ENCODE measurements at regions not wholly inside any gene's neighbourhood (a gene's known extent, or its start where the extent isn't known, plus 50 kb on each side); places are given as distances from the start of the nearest gene placed in this dataset.
A peak's percentile ranks its signal among the peaks of the same experiment; 100 is the strongest.

- Histone ChIP-seq H3K4me1 (ENCODE audit: control insufficient read depth in 2 of 2, insufficient read depth in 2 of 2, low read length in 2 of 2) (peaks cover 5 to 11% of the 10 kb centered on the region in 2 donors), H3K27me3 (ENCODE audit: control insufficient read depth in 2 of 2, insufficient read depth in 1 of 2, low read length in 1 of 2) (no peaks in the 10 kb centered on the region), H3K9me3 (ENCODE audit: control insufficient read depth in 2 of 2, insufficient read depth in 1 of 2, low read length in 1 of 2) (no peaks in the 10 kb centered on the region), H3K4me3 (ENCODE audit: low read length in 2 of 2) (no peak overlapping the region), H3K36me3 (ENCODE audit: control insufficient read depth in 2 of 2, insufficient read depth in 2 of 2, low read length in 1 of 2) (no peaks in the 10 kb centered on the region), H3K27ac (ENCODE audit: low read depth in 1 of 2, low read length in 1 of 2) (peak overlapping the region in 1 of 2 donors; percentile 34)
- no peak for DNase-seq (ENCODE audit: low read depth in 6 of 9, low spot score in 9 of 9)
- 96% methylated on average over 7 of the region's 7 CpGs for WGBS
Observed at GRCh38 chr6:137950581-137950980, 83.5 kb downstream of the TNFAIP3 start.

DNA sequence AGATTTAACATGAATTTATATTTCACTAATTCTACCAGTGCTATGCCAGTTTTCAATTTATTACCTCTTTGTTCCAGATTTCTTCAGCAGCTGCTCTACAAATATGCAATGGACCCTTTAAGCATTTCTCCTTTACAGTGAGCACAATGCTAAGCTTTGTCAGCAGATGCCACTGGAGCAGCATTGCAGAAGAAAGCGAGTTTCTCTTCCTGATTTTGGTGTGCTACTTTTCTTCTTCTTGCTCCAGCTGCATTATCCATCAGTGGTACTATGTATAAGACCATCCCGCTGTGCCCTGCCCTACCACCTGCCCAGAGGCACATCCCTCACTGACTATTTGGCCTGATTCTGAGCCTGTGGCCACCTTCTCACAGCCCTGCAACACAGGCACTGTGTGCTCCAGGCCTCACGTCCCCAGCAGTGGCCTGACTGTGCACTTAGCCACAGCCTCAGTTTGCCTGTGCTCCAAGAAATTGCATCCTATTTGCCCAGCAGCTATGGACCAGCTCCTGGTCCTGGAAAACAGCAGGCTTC, 84.1 kb downstream of the TNFAIP3 start:
- no peaks in the 10 kb centered on the region for H3K9me3 ChIP-seq (ENCODE audit: control insufficient read depth in 2 of 2, insufficient read depth in 1 of 2, low read length in 1 of 2)
- WGBS, result 95% methylated on average over 3 of the region's 3 CpGs
- DNase-seq (ENCODE audit: low read depth in 6 of 9, low spot score in 9 of 9), result no peak

GRCh38 chr6:137952247-137952646, 85.2 kb downstream of the TNFAIP3 start:
- no peaks in the 10 kb centered on the region for H3K27me3 ChIP-seq (ENCODE audit: control insufficient read depth in 2 of 2, insufficient read depth in 1 of 2, low read length in 1 of 2)
- peaks cover 5% of the 10 kb centered on the region in 2 donors for H3K4me1 ChIP-seq (ENCODE audit: control insufficient read depth in 2 of 2, insufficient read depth in 2 of 2, low read length in 2 of 2)
- no peak overlapping the region for H3K4me3 ChIP-seq (ENCODE audit: low read length in 2 of 2)
- no peak for DNase-seq (ENCODE audit: low read depth in 6 of 9, low spot score in 9 of 9)
- H3K9me3 ChIP-seq (ENCODE audit: control insufficient read depth in 2 of 2, insufficient read depth in 1 of 2, low read length in 1 of 2), result no peaks in the 10 kb centered on the region
- 92% methylated on average over 2 of the region's 2 CpGs for WGBS
- H3K27ac ChIP-seq (ENCODE audit: low read depth in 1 of 2, low read length in 1 of 2), result no peak overlapping the region
- H3K36me3 ChIP-seq (ENCODE audit: control insufficient read depth in 2 of 2, insufficient read depth in 2 of 2, low read length in 1 of 2), result no peaks in the 10 kb centered on the region

More for the DNA sequence above, 84.1 kb downstream of the TNFAIP3 start:
- Histone ChIP-seq H3K27ac (ENCODE audit: low read depth in 1 of 2, low read length in 1 of 2) (no peak overlapping the region), H3K4me3 (ENCODE audit: low read length in 2 of 2) (no peak overlapping the region), H3K4me1 (ENCODE audit: control insufficient read depth in 2 of 2, insufficient read depth in 2 of 2, low read length in 2 of 2) (peaks cover 5 to 7% of the 10 kb centered on the region in 2 donors), H3K27me3 (ENCODE audit: control insufficient read depth in 2 of 2, insufficient read depth in 1 of 2, low read length in 1 of 2) (no peaks in the 10 kb centered on the region), H3K36me3 (ENCODE audit: control insufficient read depth in 2 of 2, insufficient read depth in 2 of 2, low read length in 1 of 2) (no peaks in the 10 kb centered on the region)

DNA sequence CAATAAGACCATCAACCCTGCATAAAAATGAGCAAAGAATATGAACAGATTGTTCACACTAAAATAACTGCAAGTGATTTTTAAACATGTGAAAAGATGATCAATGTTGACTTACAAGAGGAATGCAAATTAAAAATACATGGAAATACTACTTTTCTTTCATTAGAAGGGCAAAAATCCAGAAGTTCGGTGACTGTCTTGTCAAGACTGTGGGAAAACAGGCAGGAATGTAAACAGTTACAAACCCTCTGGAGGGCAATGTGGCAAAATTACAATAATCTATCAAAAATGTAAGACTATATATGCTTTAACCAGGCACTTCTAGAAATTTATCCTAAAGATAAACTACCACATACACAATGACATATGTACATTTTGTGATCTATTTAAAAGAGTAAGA, 86.7 kb downstream of the TNFAIP3 start:
- no peak overlapping the region for H3K27ac ChIP-seq (ENCODE audit: low read depth in 1 of 2, low read length in 1 of 2)
- no peaks in the 10 kb centered on the region for H3K36me3 ChIP-seq (ENCODE audit: control insufficient read depth in 2 of 2, insufficient read depth in 2 of 2, low read length in 1 of 2)
- DNase-seq (ENCODE audit: low read depth in 6 of 9, low spot score in 9 of 9), result no peak
- no peaks in the 10 kb centered on the region for H3K27me3 ChIP-seq (ENCODE audit: control insufficient read depth in 2 of 2, insufficient read depth in 1 of 2, low read length in 1 of 2)
- whole genome bisulfite sequencing, result 99% methylated on average over 1 of the region's 1 CpG
- peaks cover 5% of the 10 kb centered on the region in 2 donors for H3K4me1 ChIP-seq (ENCODE audit: control insufficient read depth in 2 of 2, insufficient read depth in 2 of 2, low read length in 2 of 2)
- no peaks in the 10 kb centered on the region for H3K9me3 ChIP-seq (ENCODE audit: control insufficient read depth in 2 of 2, insufficient read depth in 1 of 2, low read length in 1 of 2)
- H3K4me3 ChIP-seq (ENCODE audit: low read length in 2 of 2), result no peak overlapping the region

- Histone ChIP-seq H3K27me3 (ENCODE audit: control insufficient read depth in 2 of 2, insufficient read depth in 1 of 2, low read length in 1 of 2) (no peaks in the 10 kb centered on the region), H3K4me3 (ENCODE audit: low read length in 2 of 2) (no peak overlapping the region), H3K36me3 (ENCODE audit: control insufficient read depth in 2 of 2, insufficient read depth in 2 of 2, low read length in 1 of 2) (no peaks in the 10 kb centered on the region), H3K4me1 (ENCODE audit: control insufficient read depth in 2 of 2, insufficient read depth in 2 of 2, low read length in 2 of 2) (peaks cover 5% of the 10 kb centered on the region in 2 donors), H3K9me3 (ENCODE audit: control insufficient read depth in 2 of 2, insufficient read depth in 1 of 2, low read length in 1 of 2) (no peaks in the 10 kb centered on the region), H3K27ac (ENCODE audit: low read depth in 1 of 2, low read length in 1 of 2) (no peak overlapping the region)
- 97% methylated on average over 2 of the region's 2 CpGs for WGBS
- no peak for DNase-seq (ENCODE audit: low read depth in 6 of 9, low spot score in 9 of 9)
Observed at GRCh38 chr6:137954253-137954652, 87.2 kb downstream of the TNFAIP3 start.

- H3K36me3 ChIP-seq (ENCODE audit: control insufficient read depth in 2 of 2, insufficient read depth in 2 of 2, low read length in 1 of 2), result no peaks in the 10 kb centered on the region
- 98% methylated on average over 2 of the region's 2 CpGs for WGBS
Observed at GRCh38 chr6:137956098-137956488, 89.0 kb downstream of the TNFAIP3 start.

DNA sequence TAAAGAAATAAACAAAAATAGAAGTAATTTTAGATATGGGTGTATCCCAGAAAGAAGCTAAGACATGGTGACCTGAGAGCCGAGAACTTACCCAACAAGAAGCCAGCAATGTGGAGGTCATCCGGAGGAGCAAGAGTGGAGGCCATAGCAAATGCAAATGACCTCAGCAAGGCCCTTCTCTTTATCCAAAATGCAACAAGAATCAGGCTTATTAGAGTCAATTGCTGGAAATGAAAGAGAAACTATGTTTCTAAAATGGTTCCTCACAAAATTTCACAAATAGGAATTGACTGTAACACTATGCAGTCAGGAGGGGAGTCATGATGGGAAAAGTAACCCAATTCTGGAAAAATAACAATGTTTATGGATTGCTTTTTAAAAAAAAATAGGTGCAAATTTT, 90.4 kb downstream of the TNFAIP3 start:
- no peak for DNase-seq (ENCODE audit: low read depth in 6 of 9, low spot score in 9 of 9)
- no peaks in the 10 kb centered on the region for H3K4me1 ChIP-seq (ENCODE audit: control insufficient read depth in 2 of 2, insufficient read depth in 2 of 2, low read length in 2 of 2)
- H3K36me3 ChIP-seq (ENCODE audit: control insufficient read depth in 2 of 2, insufficient read depth in 2 of 2, low read length in 1 of 2), result no peaks in the 10 kb centered on the region
- 94% methylated on average over 2 of the region's 2 CpGs for WGBS
- peaks cover 0 to 3% of the 10 kb centered on the region in 2 donors for H3K9me3 ChIP-seq (ENCODE audit: control insufficient read depth in 2 of 2, insufficient read depth in 1 of 2, low read length in 1 of 2)
- no peaks in the 10 kb centered on the region for H3K27me3 ChIP-seq (ENCODE audit: control insufficient read depth in 2 of 2, insufficient read depth in 1 of 2, low read length in 1 of 2)
- no peak overlapping the region for H3K4me3 ChIP-seq (ENCODE audit: low read length in 2 of 2)
- H3K27ac ChIP-seq (ENCODE audit: low read depth in 1 of 2, low read length in 1 of 2), result no peak overlapping the region

More at GRCh38 chr6:137956098-137956488, 89.0 kb downstream of the TNFAIP3 start:
- Histone ChIP-seq H3K4me1 (ENCODE audit: control insufficient read depth in 2 of 2, insufficient read depth in 2 of 2, low read length in 2 of 2) (no peaks in the 10 kb centered on the region), H3K27ac (ENCODE audit: low read depth in 1 of 2, low read length in 1 of 2) (no peak overlapping the region), H3K27me3 (ENCODE audit: control insufficient read depth in 2 of 2, insufficient read depth in 1 of 2, low read length in 1 of 2) (no peaks in the 10 kb centered on the region), H3K4me3 (ENCODE audit: low read length in 2 of 2) (no peak overlapping the region), H3K9me3 (ENCODE audit: control insufficient read depth in 2 of 2, insufficient read depth in 1 of 2, low read length in 1 of 2) (peaks cover 0 to 3% of the 10 kb centered on the region in 2 donors)
- no peak for DNase-seq (ENCODE audit: low read depth in 6 of 9, low spot score in 9 of 9)

- Histone ChIP-seq H3K4me3 (ENCODE audit: low read length in 2 of 2) (no peak overlapping the region), H3K36me3 (ENCODE audit: control insufficient read depth in 2 of 2, insufficient read depth in 2 of 2, low read length in 1 of 2) (no peaks in the 10 kb centered on the region), H3K27ac (ENCODE audit: low read depth in 1 of 2, low read length in 1 of 2) (no peak overlapping the region), H3K9me3 (ENCODE audit: control insufficient read depth in 2 of 2, insufficient read depth in 1 of 2, low read length in 1 of 2) (peaks cover 0 to 3% of the 10 kb centered on the region in 2 donors), H3K27me3 (ENCODE audit: control insufficient read depth in 2 of 2, insufficient read depth in 1 of 2, low read length in 1 of 2) (no peaks in the 10 kb centered on the region), H3K4me1 (ENCODE audit: control insufficient read depth in 2 of 2, insufficient read depth in 2 of 2, low read length in 2 of 2) (no peaks in the 10 kb centered on the region)
- DNase-seq (ENCODE audit: low read depth in 6 of 9, low spot score in 9 of 9), result no peak
- 95% methylated on average over 5 of the region's 5 CpGs for WGBS
Observed at GRCh38 chr6:137958811-137959565, 91.9 kb downstream of the TNFAIP3 start.

- no peak overlapping the region for H3K4me3 ChIP-seq (ENCODE audit: low read length in 2 of 2)
- H3K9me3 ChIP-seq (ENCODE audit: control insufficient read depth in 2 of 2, insufficient read depth in 1 of 2, low read length in 1 of 2), result peaks cover 0 to 3% of the 10 kb centered on the region in 2 donors
- 96% methylated on average over 3 of the region's 3 CpGs for WGBS
- H3K4me1 ChIP-seq (ENCODE audit: control insufficient read depth in 2 of 2, insufficient read depth in 2 of 2, low read length in 2 of 2), result peaks cover 0 to 1% of the 10 kb centered on the region in 2 donors
- no peak overlapping the region for H3K27ac ChIP-seq (ENCODE audit: low read depth in 1 of 2, low read length in 1 of 2)
- no peak for DNase-seq (ENCODE audit: low read depth in 6 of 9, low spot score in 9 of 9)
- no peaks in the 10 kb centered on the region for H3K27me3 ChIP-seq (ENCODE audit: control insufficient read depth in 2 of 2, insufficient read depth in 1 of 2, low read length in 1 of 2)
- H3K36me3 ChIP-seq (ENCODE audit: control insufficient read depth in 2 of 2, insufficient read depth in 2 of 2, low read length in 1 of 2), result no peaks in the 10 kb centered on the region
Observed at GRCh38 chr6:137962725-137963124, 95.7 kb downstream of the TNFAIP3 start.
